Small intestine (tissue), 7 donors: ENCODE measurements at regions not wholly inside any gene's neighbourhood (a gene's known extent, or its start where the extent isn't known, plus 50 kb on each side); places are given as distances from the start of the nearest gene placed in this dataset.
A peak's percentile ranks its signal among the peaks of the same experiment; 100 is the strongest.

ENCODE experiments used
- DNase-seq, 2 donors: peaks; one replicate each; pipeline versions ENCODE4 v3.0.0 to v3.0.0-alpha.2; 2013
- FAIRE-seq: peaks from 2 replicates; lab custom pipeline; 2012; peaks lifted over from hg19 to GRCh38; lab: Jason Lieb, UNC
- H3K27ac ChIP-seq, 3 donors: one replicate each; pipeline ENCODE4 v1.5.1; 2013; ENCODE audit warnings: low read length in 2 of 3, mild to moderate bottlenecking in 2 of 3, control low read depth in 1 of 3, inconsistent platforms in 1 of 3, low read depth in 1 of 3, moderate library complexity in 1 of 3
- H3K27me3 ChIP-seq, 3 donors: one replicate each; pipeline ENCODE4 v1.6.1; 2013; ENCODE audit warnings: low read length in 3 of 3, inconsistent platforms in 1 of 3; ENCODE audit not compliant: control insufficient read depth in 3 of 3, insufficient read depth in 3 of 3
- H3K36me3 ChIP-seq, 3 donors: one replicate each; pipeline ENCODE4 v1.6.1; 2013; ENCODE audit warnings: low read length in 3 of 3, inconsistent platforms in 1 of 3, low read depth in 1 of 3, mild to moderate bottlenecking in 1 of 3, moderate library complexity in 1 of 3; ENCODE audit not compliant: control insufficient read depth in 3 of 3, insufficient read depth in 2 of 3
- H3K4me1 ChIP-seq, 3 donors: one replicate each; pipeline ENCODE4 v1.6.1; 2013; ENCODE audit warnings: low read length in 2 of 3, inconsistent platforms in 1 of 3, low read depth in 1 of 3, mild to moderate bottlenecking in 1 of 3, moderate library complexity in 1 of 3; ENCODE audit not compliant: control insufficient read depth in 3 of 3, insufficient read depth in 2 of 3
- H3K4me3 ChIP-seq, 3 donors: one replicate each; pipeline ENCODE4 v1.5.1; 2013; ENCODE audit warnings: low read length in 3 of 3, control low read depth in 1 of 3, inconsistent platforms in 1 of 3, low read depth in 1 of 3, mild to moderate bottlenecking in 1 of 3, moderate library complexity in 1 of 3
- H3K9me3 ChIP-seq, 2 donors: one replicate each; pipeline ENCODE4 v1.6.1; 2013; ENCODE audit warnings: low read depth in 1 of 2, low read length in 1 of 2; ENCODE audit not compliant: control insufficient read depth in 2 of 2, insufficient read depth in 1 of 2
- WGBS, 3 donors: extraction: QIAGEN DNeasy Blood & Tissue Kit; methylation state at CpG; one replicate each; pipeline ENCODE4 v1.1.7; 2013; 5-methylcytosine and 5-hydroxymethylcytosine counted together
- donor health status: healthy with polysubstance abuse.
- donor health status: control.
- donor health status: control.
- donor health status: Bipolar disorder and iron deficiency.
- donor health status: healthy.

- DNase-seq: no peak
- Histone ChIP-seq H3K27me3 (no peaks in the 10 kb centered on the region), H3K4me3 (no peak overlapping the region), H3K9me3 (peaks cover 0 to 22% of the 10 kb centered on the region in 2 donors), H3K4me1 (no peaks in the 10 kb centered on the region), H3K27ac (no peak overlapping the region), H3K36me3 (no peaks in the 10 kb centered on the region)
- WGBS, 3 donors: 92 to 95% (median 94%) methylated on average over 27 to 31 of the region's 31 CpGs
- no peak for FAIRE-seq
Measured at GRCh38 chr4:132062611-132063239, 1086.4 kb upstream of the PCDH10 start.

GRCh38 chr4:132063829-132064228 lies 1085.3 kb upstream of the PCDH10 start:
- WGBS, 3 donors: 28 to 45% (median 32%) methylated on average over 1 of the region's 1 CpG
- H3K4me3 ChIP-seq: no peak overlapping the region
- H3K36me3 ChIP-seq: no peaks in the 10 kb centered on the region
- no peak overlapping the region for H3K27ac ChIP-seq
- DNase-seq (no peak), FAIRE-seq (no peak)
- no peaks in the 10 kb centered on the region for H3K4me1 ChIP-seq
- peaks cover 0 to 14% of the 10 kb centered on the region in 2 donors for H3K9me3 ChIP-seq
- H3K27me3 ChIP-seq: no peaks in the 10 kb centered on the region

- WGBS, 3 donors: 30 to 58% (median 39%) methylated on average over 2 of the region's 2 CpGs
- no peaks in the 10 kb centered on the region for H3K4me1 ChIP-seq
- H3K27ac ChIP-seq: no peak overlapping the region
- no peaks in the 10 kb centered on the region for H3K36me3 ChIP-seq
- H3K27me3 ChIP-seq: no peaks in the 10 kb centered on the region
- no peak overlapping the region for H3K4me3 ChIP-seq
- FAIRE-seq (no peak), DNase-seq (no peak)
- peaks cover 0 to 12% of the 10 kb centered on the region in 2 donors for H3K9me3 ChIP-seq
Measured at GRCh38 chr4:132065940-132066495, 1083.1 kb upstream of the PCDH10 start.

- no peaks in the 10 kb centered on the region for H3K27me3 ChIP-seq
- FAIRE-seq (no peak), DNase-seq (no peak)
- 87 to 92% (median 88%) methylated on average over 1 of the region's 1 CpG for WGBS, 3 donors
- no peaks in the 10 kb centered on the region for H3K4me1 ChIP-seq
- no peak overlapping the region for H3K27ac ChIP-seq
- H3K4me3 ChIP-seq: no peak overlapping the region
- no peaks in the 10 kb centered on the region for H3K9me3 ChIP-seq
- H3K36me3 ChIP-seq: no peaks in the 10 kb centered on the region
Measured at GRCh38 chr4:132071815-132072214, 1077.3 kb upstream of the PCDH10 start.

DNA sequence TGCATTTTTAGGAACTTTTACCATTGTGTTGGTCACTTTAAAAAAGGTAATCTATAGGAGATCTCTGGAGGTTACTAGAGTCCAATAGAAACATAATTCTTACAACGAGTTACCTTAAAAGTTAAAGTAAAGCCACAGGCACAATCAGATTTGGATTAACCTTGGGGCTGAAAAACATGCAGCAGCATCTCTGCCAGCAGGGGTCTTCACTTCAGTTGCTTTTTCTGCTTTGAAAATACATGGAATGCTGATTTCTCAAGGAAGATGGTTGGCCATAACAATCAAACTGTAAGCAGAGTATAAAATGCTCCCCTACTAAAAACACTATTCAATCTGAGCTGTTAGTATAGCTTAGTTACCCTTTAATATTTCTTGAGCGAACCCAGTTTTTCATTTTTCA lies 1072.3 kb upstream of the PCDH10 start:
- no peaks in the 10 kb centered on the region for H3K36me3 ChIP-seq
- no peaks in the 10 kb centered on the region for H3K4me1 ChIP-seq
- H3K27ac ChIP-seq: no peak overlapping the region
- no peaks in the 10 kb centered on the region for H3K9me3 ChIP-seq
- H3K4me3 ChIP-seq: no peak overlapping the region
- DNase-seq: no peak
- no peak for FAIRE-seq
- 69 to 82% (median 73%) methylated on average over 2 of the region's 2 CpGs for WGBS, 3 donors
- no peaks in the 10 kb centered on the region for H3K27me3 ChIP-seq

- 59 to 78% (median 68%) methylated on average over 4 of the region's 4 CpGs for WGBS, 3 donors
- Histone ChIP-seq H3K4me1 (no peaks in the 10 kb centered on the region), H3K27me3 (no peaks in the 10 kb centered on the region), H3K9me3 (peaks cover 0 to 4% of the 10 kb centered on the region in 2 donors), H3K4me3 (no peak overlapping the region), H3K36me3 (no peaks in the 10 kb centered on the region), H3K27ac (no peak overlapping the region)
- FAIRE-seq: no peak
- no peak for DNase-seq
Measured at GRCh38 chr4:132085105-132085504, 1064.0 kb upstream of the PCDH10 start.

DNA sequence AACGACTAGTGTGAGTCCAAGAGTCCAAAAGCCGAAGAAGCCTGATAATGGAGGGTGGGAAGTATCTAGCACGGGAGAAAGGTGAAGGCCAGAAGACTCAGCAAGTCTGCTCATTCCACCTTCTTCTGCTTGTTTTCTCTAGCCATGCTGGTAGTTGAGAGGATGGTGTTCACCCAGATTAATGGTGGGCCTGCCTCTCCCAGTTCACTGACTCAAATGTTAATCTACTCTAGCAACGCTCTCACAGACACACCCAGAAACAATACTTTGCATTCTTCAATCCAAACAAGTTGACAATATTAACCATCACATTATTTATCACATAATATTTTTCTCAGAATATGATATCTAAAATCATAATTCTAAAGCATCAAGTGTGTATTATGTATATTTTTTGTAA lies 1055.1 kb upstream of the PCDH10 start:
- 30 to 58% (median 45%) methylated on average over 4 of the region's 4 CpGs for WGBS, 3 donors
- Histone ChIP-seq H3K9me3 (peaks cover 0 to 13% of the 10 kb centered on the region in 2 donors), H3K4me3 (no peak overlapping the region), H3K36me3 (no peaks in the 10 kb centered on the region), H3K27ac (no peak overlapping the region), H3K27me3 (no peaks in the 10 kb centered on the region), H3K4me1 (no peaks in the 10 kb centered on the region)
- peak in 1 of 2 donors; percentile 11 for DNase-seq
- FAIRE-seq: no peak

DNA sequence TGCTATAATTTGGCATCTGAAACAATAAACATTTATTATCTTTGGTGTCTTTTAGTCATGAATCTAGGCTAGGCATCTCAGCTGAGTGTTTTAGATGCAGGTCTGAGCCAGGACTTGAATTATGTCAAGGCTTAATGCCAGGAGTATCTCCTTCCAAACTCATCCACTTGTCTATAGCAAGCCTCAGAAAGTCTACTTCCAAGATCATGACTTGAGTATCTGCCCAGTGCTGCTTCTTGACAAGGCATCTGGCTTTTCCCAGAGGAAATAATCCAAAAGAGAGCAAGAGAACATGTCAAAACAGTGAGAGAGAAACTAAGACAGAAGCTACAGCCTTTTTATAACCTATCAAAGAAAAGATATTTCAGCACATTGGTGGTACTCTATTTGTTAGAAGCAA lies 1052.1 kb upstream of the PCDH10 start:
- Histone ChIP-seq H3K27ac (no peak overlapping the region), H3K4me3 (no peak overlapping the region), H3K36me3 (no peaks in the 10 kb centered on the region), H3K4me1 (no peaks in the 10 kb centered on the region), H3K27me3 (no peaks in the 10 kb centered on the region), H3K9me3 (peaks cover 0 to 3% of the 10 kb centered on the region in 2 donors)
- FAIRE-seq (no peak), DNase-seq (no peak)

DNA sequence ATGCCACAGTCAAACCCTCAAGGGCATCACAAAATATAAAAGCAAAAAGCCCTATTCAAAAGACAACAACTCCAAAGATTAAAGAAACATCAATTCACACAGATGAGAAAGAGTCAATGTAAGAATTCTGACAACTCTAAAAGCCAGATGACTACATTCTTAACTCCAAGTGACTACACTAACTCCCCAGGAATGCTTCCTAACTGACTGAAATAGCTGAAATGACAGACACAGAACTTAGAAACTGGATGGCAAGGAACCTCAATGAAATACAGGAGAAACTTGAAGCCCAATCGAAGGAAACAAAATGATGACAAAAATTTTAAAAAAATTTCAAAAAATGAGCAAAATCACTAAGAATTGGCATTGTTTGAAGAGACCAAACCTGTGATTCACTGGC lies 1047.6 kb upstream of the PCDH10 start:
- Histone ChIP-seq H3K27ac (no peak overlapping the region), H3K36me3 (no peaks in the 10 kb centered on the region), H3K27me3 (no peaks in the 10 kb centered on the region), H3K4me1 (no peaks in the 10 kb centered on the region), H3K4me3 (no peak overlapping the region), H3K9me3 (no peaks in the 10 kb centered on the region)
- DNase-seq (no peak), FAIRE-seq (no peak)
- WGBS, 3 donors: 73 to 88% (median 83%) methylated on average over 1 of the region's 1 CpG
